ENCODE measurements at regions not wholly inside any gene's neighbourhood (a gene's known extent, or its start where the extent isn't known, plus 50 kb on each side); places are given as distances from the start of the nearest gene placed in this dataset.

GRCh38 chr4:138740816-138741745 is 274.5 kb upstream of the NOCT start:
- TF ChIP-seq CTCF (IDR thresholded peaks at IDR 0.05) (no peak), EP300 (IDR thresholded peaks at IDR 0.05) (no peak), POLR2A (IDR thresholded peaks at IDR 0.05) (no peak)
